Kidney epithelial cell (primary cell): ENCODE measurements at regions not wholly inside any gene's neighbourhood (a gene's known extent, or its start where the extent isn't known, plus 50 kb on each side); places are given as distances from the start of the nearest gene placed in this dataset.
"Not testable (repeated sequence)": the region's sequence is repeated elsewhere in the genome, so short reads cannot be mapped to it uniquely, and the experiment has no call there.

Source experiments
- DNase-seq: peaks from one replicate; pipeline ENCODE4 v3.0.0-alpha.2; 2010; ENCODE audit warnings: low read depth
- H3K27me3 ChIP-seq: 2 replicates; pipeline ENCODE4 v1.6.0; 2011; ENCODE audit warnings: low read length; ENCODE audit not compliant: control insufficient read depth, insufficient read depth
- H3K36me3 ChIP-seq: 2 replicates; pipeline ENCODE4 v1.5.1; 2011; ENCODE audit warnings: low read length; ENCODE audit not compliant: control insufficient read depth, insufficient read depth
- H3K4me3 ChIP-seq: 2 replicates; pipeline ENCODE4 v1.5.1; 2011; ENCODE audit warnings: low read depth, mild to moderate bottlenecking, control low read depth, low read length
- TF ChIP-seq, protein P1 (sequence below): IDR thresholded peaks from 2 replicates; pipeline ENCODE4 v1.5.1; 2011; ENCODE audit warnings: mild to moderate bottlenecking, moderate library complexity, low read length, control low read depth, inconsistent platforms; ENCODE audit not compliant: insufficient read depth, poor library complexity, severe bottlenecking

DNA sequence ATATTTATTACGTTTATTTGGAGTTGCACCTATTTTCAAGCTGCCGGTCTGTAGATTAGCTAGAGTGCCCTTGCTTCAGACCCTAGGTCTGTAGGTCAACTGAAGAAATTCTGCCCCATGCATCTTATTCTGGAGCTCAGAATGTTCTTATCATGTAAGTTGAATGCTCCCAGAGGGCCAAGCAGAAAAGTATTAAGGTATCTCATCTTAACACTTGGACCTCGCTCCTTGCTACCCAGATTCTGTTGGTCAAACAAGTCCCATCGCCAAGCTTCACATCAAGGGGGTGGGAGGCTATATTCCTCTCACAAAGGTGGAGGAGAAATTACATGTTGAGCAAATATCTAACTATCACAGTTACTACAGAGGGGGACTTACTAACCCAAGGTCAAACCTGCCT, 187.7 kb downstream of the C1orf94 start:
- Histone ChIP-seq H3K4me3 (no peak overlapping the region), H3K27me3 (no peaks in the 10 kb centered on the region), H3K36me3 (no peaks in the 10 kb centered on the region)
- TF ChIP-seq, protein P1, sequence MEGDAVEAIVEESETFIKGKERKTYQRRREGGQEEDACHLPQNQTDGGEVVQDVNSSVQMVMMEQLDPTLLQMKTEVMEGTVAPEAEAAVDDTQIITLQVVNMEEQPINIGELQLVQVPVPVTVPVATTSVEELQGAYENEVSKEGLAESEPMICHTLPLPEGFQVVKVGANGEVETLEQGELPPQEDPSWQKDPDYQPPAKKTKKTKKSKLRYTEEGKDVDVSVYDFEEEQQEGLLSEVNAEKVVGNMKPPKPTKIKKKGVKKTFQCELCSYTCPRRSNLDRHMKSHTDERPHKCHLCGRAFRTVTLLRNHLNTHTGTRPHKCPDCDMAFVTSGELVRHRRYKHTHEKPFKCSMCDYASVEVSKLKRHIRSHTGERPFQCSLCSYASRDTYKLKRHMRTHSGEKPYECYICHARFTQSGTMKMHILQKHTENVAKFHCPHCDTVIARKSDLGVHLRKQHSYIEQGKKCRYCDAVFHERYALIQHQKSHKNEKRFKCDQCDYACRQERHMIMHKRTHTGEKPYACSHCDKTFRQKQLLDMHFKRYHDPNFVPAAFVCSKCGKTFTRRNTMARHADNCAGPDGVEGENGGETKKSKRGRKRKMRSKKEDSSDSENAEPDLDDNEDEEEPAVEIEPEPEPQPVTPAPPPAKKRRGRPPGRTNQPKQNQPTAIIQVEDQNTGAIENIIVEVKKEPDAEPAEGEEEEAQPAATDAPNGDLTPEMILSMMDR = no peak
- DNase-seq = no peak

DNA sequence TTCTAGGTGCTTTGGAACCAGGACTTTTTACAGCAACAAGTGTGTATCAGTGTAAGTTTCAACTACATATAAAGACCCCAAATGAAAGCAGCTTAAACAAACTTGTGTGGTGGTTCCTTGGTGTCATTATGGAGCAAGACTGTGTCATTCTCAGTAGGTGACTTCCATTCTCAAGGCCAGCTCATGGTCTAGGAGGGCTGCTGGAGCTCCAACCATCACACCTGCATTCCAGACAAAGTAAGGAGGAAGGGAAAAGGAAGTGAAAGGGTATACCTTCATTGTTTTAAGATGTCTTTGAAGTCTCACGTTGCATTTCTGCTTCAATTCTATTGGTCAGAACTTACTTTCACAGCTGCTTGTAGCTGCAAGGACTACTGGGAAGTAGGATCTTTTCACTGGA, 188.6 kb downstream of the C1orf94 start:
- TF ChIP-seq, protein P1 = no peak
- DNase-seq = no peak
- Histone ChIP-seq H3K4me3 (no peak overlapping the region), H3K27me3 (no peaks in the 10 kb centered on the region), H3K36me3 (no peaks in the 10 kb centered on the region)

DNA sequence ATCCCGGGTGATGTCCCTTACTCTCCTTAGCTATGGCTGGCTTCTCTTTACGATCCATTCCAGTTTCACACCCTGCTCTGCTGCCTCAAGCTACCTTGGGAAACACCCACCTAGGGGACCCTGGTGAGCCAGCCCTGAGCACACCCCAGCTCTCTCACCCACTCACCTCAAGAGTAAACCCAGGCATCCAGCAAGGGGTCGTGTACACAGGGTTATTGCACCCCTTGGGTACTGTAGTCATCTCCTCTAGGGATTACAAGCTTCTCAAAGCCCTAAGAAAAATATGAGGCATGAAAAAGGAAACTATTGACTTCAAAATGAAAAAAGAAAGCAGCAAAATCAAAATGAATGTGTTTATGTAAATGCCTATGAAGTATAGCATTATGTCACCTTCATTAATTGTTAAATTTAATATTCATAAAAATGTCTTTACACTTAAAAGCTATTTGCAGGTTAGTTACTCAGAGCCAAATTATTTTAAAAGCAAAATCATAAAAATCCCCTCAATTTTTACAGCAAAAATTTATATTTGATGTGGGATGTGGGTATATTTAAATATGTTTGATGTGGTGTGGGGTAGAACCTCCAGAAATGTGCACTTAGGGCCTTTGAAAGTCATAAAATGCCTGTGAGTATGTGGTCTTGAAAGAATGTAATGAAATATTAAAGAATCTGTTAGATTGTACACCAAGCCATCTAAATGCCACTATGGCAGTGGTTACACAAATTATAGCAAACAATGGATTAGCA, 190.3 kb downstream of the C1orf94 start:
- H3K36me3 ChIP-seq = no peaks in the 10 kb centered on the region
- H3K27me3 ChIP-seq = no peaks in the 10 kb centered on the region
- H3K4me3 ChIP-seq = no peak overlapping the region
- no peak for DNase-seq
- TF ChIP-seq, protein P1 = no peak

DNA sequence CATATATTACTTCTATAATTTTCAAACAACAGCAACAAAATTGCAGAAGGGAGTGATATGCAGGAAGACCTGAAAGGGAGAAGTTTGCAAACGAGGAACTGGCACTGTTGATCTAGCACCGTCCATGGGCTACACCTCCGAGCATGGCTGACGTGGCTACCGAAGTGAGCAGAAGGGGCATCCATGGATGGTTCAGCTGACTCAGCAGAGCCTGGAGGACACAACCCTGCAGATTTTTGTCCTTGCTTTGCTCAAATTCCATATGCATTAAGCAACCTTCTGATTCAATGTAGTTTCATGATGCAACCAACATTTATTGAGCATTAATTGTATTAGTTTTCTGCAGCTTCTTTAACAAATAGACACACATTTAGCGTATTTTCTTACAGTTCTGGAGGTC, 191.2 kb downstream of the C1orf94 start:
- DNase-seq = no peak
- Histone ChIP-seq H3K27me3 (no peaks in the 10 kb centered on the region), H3K36me3 (no peaks in the 10 kb centered on the region), H3K4me3 (no peak overlapping the region)
- TF ChIP-seq, protein P1 = no peak

DNA sequence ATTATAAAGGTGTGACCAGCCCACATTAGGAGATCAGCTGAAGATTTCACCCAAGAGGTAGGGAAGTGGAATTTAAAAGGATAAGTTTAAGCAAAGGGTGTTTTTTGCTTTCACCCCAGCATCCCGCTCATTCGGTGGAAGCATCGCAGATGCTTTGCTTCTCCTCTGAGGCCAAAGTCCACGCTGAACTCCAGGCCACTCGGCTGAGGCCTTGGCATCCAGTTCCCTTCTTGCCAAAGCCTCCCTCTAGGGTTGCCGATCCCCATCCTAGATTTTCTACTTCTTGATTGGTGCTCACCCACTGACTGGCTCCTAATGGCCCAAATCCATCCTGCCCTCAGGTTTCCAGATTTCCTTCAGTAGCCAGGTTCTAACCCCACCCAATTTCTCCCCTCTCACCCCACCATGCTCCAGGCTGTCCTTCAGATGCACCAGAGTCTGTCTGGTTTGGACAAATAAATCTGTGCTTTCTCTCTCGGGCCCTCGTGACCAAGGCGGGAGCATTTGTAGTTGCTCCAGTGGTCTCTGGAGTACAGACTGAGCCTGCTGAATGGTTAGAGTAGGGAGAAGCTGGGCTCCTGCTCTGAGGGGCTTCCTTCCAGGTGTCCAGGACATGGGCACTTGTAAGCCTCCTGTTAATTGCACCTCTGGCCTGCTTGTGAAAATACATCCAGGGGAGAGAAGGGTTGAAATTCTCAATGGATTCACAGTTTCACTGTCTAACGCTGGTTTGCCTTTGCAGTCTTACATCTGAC, 193.2 kb downstream of the C1orf94 start:
- DNase-seq = no peak
- TF ChIP-seq, protein P1 = no peak

DNA sequence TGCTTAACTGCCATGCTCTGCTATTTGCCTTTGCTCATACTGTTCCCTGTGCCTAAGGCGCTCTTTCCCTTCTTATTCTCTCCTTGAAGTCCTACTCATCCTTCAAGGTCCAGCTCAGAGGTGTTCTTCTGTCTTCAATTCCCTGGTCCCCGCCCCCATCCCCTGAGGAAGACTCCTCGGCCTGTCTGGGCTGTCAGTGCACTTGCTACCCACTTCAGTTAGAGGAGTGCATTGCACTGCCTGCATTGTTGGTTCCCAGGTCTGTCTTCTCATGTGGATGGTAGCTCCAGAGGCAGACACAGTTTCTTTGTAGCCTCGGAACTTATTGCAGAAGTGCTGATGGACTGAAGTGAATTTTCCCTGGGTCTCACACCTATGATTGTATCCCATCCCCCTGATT, 194.0 kb downstream of the C1orf94 start:
- TF ChIP-seq, protein P1 = no peak
- H3K27me3 ChIP-seq = no peaks in the 10 kb centered on the region
- H3K36me3 ChIP-seq = no peaks in the 10 kb centered on the region
- no peak overlapping the region for H3K4me3 ChIP-seq
- DNase-seq = no peak

More for the DNA sequence above, 193.2 kb downstream of the C1orf94 start:
- no peaks in the 10 kb centered on the region for H3K36me3 ChIP-seq
- H3K27me3 ChIP-seq = no peaks in the 10 kb centered on the region
- H3K4me3 ChIP-seq = no peak overlapping the region

DNA sequence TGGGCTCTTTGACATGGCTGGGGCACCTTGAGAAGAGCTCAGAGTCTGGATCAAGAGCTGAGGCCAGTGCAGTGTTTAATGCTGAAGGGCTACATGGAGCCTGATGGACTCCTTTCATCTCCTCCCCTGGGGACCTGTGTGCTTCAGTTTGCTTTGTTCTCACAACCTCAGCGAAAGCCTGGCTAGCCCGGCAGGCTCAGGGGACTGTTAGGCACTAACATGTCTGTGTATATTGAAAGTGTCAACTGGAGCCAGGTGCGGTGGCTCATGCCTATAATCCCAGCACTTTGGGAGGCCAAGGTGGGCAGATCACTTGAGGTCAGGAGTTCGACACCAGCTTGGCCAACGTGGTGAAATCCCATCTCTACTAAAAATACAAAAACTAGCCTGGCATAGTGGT, 194.5 kb downstream of the C1orf94 start:
- not testable (repeated sequence) for H3K36me3 ChIP-seq, H3K27me3 ChIP-seq, H3K4me3 ChIP-seq, DNase-seq
